Retina (tissue), 1 donor: ENCODE measurements at regions not wholly inside any gene's neighbourhood (a gene's known extent, or its start where the extent isn't known, plus 50 kb on each side); places are given as distances from the start of the nearest gene placed in this dataset.

Experiments
- DNase-seq: peaks from one replicate; pipeline ENCODE4 v3.0.0-alpha.2; 2016

DNA sequence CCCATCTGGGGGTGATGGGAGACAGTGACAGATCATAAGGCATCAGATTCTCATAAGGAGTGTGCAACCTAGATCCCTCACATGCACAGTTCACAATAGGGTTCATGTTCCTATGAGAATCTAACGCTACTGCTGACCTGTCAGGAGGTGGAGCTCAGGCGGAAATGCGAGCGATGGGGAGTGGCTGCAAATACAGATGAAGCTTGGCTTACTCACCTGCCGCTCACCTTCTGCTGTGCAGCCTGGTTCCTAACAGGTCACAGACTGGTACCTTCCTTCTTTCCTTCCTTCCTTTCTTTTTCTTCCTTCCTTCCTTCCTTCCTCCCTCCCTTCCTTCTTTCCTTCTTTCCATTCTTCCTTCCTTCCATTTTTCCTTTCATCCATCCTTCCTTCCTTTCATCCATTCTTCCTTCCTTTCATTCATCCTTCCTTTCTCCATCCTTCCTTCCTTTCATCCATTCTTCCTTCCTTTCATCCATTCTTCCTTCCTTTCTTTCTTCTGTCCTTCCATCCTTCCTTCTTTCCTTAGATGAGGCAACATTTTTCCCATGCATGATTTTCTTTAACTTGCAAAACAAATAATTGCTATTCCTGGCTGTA, 370.0 kb upstream of the AUTS2 start:
- no peak for DNase-seq

GRCh38 chr7:69232445-69233376, 365.6 kb upstream of the AUTS2 start:
- DNase-seq, result peak; percentile 11

GRCh38 chr7:69237541-69237940, 360.7 kb upstream of the AUTS2 start:
- DNase-seq, result no peak

GRCh38 chr7:69243016-69243415, 355.3 kb upstream of the AUTS2 start:
- no peak for DNase-seq

- no peak for DNase-seq
Measured at GRCh38 chr7:69244701-69245100, 353.6 kb upstream of the AUTS2 start.

DNA sequence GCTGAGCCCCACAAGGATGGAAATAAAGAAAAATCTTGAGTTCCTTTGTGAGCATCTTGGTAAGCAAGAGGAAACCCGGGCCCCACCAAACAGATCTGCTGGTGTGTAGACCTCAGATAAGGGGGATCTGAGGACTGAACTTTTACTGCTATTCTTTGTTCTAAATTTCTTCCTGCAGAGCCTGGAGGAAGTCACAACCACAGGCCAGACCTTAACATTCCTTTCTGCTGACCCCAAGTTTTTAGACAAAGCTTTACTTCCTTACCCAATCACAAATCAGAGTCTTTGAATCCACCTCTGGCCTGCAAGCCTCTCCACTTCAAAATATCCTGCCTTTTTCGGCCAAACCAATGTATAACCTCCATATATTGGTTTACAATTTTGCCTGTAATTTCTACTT, 352.6 kb upstream of the AUTS2 start:
- DNase-seq, result no peak

DNA sequence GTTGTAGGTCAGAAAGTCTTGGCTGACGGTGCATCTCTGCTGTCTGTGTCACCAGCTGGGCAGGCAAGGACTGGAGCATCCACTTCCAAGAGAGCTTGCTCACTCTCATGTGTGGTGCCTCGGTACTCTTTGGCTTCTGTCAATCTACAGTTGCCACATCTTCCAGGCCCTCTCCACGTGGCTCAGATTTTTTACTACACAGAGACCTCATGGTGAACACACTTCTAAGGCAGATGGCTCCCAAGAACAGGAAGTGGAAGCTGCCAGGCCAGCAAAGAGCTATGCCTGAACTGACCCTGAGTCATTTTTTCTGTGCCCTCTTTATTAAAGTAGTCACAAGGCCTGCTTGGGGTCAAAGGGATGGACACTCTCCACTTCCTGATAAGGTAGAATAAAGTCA, 351.5 kb upstream of the AUTS2 start:
- no peak for DNase-seq

DNA sequence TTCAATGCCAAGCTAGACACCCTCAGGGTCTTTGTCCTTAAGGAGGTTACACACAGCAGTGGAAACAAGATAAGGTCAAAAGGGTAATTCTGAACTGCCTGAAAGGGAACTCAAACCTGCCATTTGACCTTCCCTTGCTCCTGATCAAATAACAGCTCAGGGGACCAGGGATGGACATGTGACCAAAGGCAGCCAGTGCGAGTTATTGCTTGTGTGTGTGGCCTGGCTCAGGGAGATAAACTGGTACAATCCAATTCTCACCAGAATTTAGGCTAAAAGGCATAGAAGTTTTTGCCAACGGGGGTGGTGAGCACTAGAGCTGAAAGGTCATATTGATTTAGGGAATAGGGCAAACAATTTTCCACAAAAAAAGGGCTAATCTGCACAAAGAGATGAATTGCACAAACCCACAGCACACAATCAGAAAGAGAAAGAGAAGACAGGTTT, 349.9 kb upstream of the AUTS2 start:
- peak; percentile 22 for DNase-seq

DNA sequence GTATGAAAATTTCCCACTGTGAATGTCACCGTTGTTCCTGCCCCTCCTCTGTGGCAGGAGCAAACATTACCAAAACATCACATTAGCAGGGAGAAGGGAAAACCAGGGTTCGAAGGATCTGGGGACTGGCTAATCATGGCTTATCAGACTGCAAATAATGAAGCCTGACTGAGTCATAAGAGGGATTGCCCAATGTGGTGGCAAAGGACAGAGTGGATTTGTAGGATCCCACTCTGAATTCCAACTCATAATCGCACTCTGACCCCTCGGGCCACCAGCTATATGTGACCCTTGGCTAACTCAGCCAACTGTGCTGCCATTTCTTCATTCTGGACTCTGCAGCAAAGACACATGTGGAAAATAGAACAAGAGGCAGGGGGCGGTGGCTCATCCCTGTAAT, 347.3 kb upstream of the AUTS2 start:
- no peak for DNase-seq

DNA sequence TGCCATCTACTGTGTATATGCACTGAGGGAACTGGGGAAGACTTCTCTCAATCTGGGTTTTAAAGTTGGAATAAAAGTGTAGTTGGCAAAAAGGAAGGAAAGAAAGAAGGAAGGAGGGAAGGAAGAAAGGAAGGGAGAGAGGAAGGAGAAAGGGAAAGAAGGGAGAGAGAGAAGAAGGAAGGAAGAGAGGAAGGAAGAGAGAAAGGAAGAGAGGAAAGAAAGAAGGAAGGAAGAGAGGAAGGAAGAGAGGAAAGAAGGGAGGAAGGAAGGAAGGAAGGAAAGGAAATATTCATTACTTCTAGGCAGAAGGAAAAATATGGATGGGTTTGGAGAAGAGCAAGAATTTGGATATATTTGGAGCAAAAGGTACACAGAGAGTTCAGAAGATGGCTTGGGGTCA, 343.6 kb upstream of the AUTS2 start:
- no peak for DNase-seq

- peak; percentile 71 for DNase-seq
Measured at GRCh38 chr7:69256634-69257081, 341.6 kb upstream of the AUTS2 start.

- no peak for DNase-seq
Measured at GRCh38 chr7:69257592-69257991, 340.7 kb upstream of the AUTS2 start.

DNA sequence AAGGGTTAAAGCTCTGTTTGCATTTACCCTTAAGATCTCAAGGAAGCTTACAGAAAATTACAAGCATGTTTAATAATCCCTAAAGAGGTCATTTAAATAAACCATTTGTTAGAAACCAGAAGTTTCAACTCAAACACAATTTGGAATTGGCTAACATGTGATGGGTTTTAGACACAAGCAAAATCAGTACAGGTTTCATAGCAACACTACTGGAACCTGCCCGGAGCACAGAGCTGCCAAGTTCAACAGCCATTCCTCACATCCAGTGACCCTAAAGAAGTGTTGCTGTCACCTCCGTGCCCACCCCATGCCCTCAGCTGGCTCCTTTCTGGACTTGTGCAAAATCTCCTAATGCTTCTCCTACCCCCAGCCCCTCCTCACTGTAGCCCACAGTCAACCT, 338.8 kb upstream of the AUTS2 start:
- DNase-seq, result no peak

GRCh38 chr7:69260023-69260422, 338.3 kb upstream of the AUTS2 start:
- no peak for DNase-seq

GRCh38 chr7:69263550-69263949, 334.7 kb upstream of the AUTS2 start:
- DNase-seq, result no peak

DNA sequence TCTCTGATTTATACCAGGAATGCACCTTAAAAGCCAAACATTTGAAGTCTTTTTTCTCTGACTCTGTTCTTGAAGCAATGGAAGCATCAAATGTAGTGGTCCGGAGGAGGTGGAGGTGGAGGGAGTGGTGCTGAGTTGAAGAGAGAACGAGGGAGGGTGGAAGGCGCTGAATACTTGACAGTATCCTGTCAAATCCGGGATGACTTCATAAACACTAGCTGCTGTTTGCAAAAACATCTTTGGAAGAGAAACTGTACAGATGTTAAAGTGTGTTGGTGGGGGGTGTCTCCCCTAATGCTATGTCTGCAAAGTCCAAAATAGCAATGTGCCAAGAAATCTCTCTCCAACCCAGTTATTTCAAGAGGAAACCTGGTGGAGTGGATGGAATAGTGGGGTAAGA, 328.5 kb upstream of the AUTS2 start:
- no peak for DNase-seq

- DNase-seq, result no peak
Measured at GRCh38 chr7:69272101-69272500, 326.2 kb upstream of the AUTS2 start.

DNA sequence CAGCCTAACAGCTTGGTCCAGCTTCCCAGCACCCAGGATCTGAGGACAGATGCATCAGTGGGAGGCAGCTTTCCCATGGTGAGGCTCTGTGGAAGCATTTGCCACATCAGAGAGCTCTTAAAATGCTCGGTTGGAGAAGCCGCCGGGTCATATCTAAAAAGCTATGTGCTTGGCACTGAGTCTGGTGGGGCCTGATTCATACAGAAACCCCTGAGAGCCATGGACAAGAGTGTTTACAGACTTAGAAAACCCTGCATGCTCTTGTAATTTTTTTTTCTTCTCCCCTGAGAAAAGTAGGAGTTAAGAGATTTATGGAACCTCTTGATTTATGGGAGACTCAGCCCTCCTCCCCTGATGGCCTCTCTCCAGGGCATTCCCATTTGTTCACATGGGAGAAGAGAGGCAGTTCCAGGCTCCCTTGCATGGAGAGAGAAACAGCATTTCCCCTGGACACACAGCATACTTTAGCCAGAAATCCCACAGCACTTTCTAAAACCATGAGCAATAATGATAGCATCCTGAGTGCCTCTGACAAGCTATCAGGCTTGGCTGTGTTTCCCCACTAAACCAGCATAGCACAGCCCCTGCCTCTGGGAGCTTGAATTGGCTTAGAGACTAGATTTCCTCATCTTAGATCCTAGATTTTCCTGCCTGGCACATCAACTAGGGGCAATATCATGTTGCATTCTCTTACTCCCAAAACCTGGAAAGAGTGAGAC, 322.1 kb upstream of the AUTS2 start:
- no peak for DNase-seq

- no peak for DNase-seq
Measured at GRCh38 chr7:69277366-69277765, 320.9 kb upstream of the AUTS2 start.

DNA sequence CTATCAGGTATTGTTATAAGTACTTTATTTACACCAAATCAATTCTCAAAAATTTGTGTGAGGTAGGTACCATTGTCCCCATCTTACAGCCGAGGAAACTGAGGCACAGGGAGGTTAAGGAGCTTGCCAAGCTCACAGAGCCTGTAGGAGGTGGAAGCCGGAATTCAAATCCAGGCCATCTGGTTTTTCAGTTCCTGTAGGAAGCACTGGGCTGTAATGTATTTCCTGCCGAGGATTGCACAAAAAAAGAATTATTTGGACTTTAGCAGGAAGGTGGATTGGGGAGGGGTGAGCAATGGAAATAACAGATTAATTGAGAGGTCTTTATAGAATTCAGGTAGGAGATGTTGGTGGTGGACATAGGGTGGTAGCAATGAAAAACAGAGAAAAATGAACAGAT, 315.3 kb upstream of the AUTS2 start:
- DNase-seq, result no peak

- DNase-seq, result no peak
Measured at GRCh38 chr7:69283421-69283820, 314.9 kb upstream of the AUTS2 start.

DNA sequence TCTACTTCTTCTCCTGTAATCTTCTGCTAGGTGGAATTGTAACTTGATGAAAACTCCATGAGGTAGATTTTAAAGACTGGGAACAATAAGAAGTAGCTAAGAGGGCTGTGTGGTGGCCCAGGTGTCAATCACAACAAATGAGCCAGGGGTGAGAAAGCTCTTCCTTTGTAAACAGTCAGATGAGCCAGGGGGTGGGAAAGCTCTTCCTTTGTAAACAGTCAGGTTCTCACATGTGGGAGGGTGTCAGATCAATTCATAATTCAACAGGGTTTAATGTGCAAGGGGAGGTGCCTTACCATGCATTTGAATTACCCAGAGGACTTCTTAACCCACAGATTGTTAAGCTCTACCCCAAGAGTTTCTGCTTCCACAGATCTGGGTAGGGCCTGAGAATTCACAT, 312.4 kb upstream of the AUTS2 start:
- no peak for DNase-seq

GRCh38 chr7:69295977-69296376, 302.3 kb upstream of the AUTS2 start:
- peak; percentile 12 for DNase-seq

GRCh38 chr7:69301253-69301652, 297.0 kb upstream of the AUTS2 start:
- DNase-seq, result no peak
